IMR-90 (cell line): ENCODE measurements at regions not wholly inside any gene's neighbourhood (a gene's known extent, or its start where the extent isn't known, plus 50 kb on each side); places are given as distances from the start of the nearest gene placed in this dataset.

Source experiments
- MAZ ChIP-seq: IDR thresholded peaks from 2 replicates; pipeline ENCODE4 v1.6.1; 2012; ENCODE audit warnings: low read depth, mild to moderate bottlenecking, low read length, improper control_type of control experiment, moderate library complexity, borderline replicate concordance
- POLR2A ChIP-seq: IDR thresholded peaks from 2 replicates; pipeline ENCODE4 v1.6.1; 2012; ENCODE audit warnings: mild to moderate bottlenecking, low read depth, low read length
- SMC3 ChIP-seq: fragments of 150-350 bp; IDR thresholded peaks from 2 replicates; pipeline ENCODE4 v1.6.1; 2016; ENCODE audit warnings: low read depth, mild to moderate bottlenecking, antibody characterized with exemption, low read length, moderate library complexity
- TF ChIP-seq, protein P1 (sequence below): fragments of 150-350 bp; IDR thresholded peaks from 2 replicates; pipeline ENCODE4 v1.6.1; 2017; ENCODE audit warnings: mild to moderate bottlenecking, antibody characterized with exemption, low read length, low read depth
- TF ChIP-seq, protein P2 (sequence below): conservative IDR thresholded peaks from 2 replicates; pipeline ENCODE4 v1.5.1; 2012; ENCODE audit warnings: mild to moderate bottlenecking, low read depth, low read length, improper control_type of control experiment

DNA sequence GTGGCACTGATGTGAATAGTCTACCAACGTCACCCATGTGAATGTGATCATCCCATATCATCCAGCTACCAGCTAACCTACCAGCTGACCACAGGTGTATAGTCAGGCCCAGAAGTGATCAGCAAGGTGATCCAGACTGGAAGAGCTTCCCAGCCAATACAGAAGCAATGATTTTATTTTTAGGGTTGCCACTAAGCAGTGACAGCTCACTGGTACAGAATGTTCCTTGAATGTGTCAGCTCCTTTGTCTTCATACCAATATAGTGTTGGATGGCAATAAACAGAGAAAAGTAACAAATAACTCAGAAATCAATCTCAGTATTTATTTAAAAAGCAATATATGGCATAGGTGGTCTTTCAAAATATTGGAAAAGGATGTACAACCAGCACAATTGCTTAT, 361.8 kb upstream of the CPEB2 start:
- TF ChIP-seq POLR2A (no peak), MAZ (no peak), SMC3 (no peak)
- TF ChIP-seq, protein P1, sequence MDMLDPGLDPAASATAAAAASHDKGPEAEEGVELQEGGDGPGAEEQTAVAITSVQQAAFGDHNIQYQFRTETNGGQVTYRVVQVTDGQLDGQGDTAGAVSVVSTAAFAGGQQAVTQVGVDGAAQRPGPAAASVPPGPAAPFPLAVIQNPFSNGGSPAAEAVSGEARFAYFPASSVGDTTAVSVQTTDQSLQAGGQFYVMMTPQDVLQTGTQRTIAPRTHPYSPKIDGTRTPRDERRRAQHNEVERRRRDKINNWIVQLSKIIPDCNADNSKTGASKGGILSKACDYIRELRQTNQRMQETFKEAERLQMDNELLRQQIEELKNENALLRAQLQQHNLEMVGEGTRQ = no peak
- TF ChIP-seq, protein P2, sequence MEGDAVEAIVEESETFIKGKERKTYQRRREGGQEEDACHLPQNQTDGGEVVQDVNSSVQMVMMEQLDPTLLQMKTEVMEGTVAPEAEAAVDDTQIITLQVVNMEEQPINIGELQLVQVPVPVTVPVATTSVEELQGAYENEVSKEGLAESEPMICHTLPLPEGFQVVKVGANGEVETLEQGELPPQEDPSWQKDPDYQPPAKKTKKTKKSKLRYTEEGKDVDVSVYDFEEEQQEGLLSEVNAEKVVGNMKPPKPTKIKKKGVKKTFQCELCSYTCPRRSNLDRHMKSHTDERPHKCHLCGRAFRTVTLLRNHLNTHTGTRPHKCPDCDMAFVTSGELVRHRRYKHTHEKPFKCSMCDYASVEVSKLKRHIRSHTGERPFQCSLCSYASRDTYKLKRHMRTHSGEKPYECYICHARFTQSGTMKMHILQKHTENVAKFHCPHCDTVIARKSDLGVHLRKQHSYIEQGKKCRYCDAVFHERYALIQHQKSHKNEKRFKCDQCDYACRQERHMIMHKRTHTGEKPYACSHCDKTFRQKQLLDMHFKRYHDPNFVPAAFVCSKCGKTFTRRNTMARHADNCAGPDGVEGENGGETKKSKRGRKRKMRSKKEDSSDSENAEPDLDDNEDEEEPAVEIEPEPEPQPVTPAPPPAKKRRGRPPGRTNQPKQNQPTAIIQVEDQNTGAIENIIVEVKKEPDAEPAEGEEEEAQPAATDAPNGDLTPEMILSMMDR = no peak
